Panc1 (cell line): ENCODE measurements at regions not wholly inside any gene's neighbourhood (a gene's known extent, or its start where the extent isn't known, plus 50 kb on each side); places are given as distances from the start of the nearest gene placed in this dataset.

Experiments used
- ATAC-seq: fragments of 200-7000 bp; cut with Tn5 transposase; 2 replicates; pipeline ENCODE4 v1.9.1; 2020; ENCODE audit warnings: mild to moderate bottlenecking, moderate library complexity
- BruUV-seq: library from RNA; stranded (reverse); fragments of 400-500 nt; replicated peaks from 2 replicates; lab custom pipeline; 2021; lab: Mats Ljungman, UMichigan
- CTCF ChIA-PET: fragments of 300-600 bp; sonication (Branson Sonifier 250); formaldehyde crosslinking; loops from one replicate; lab custom pipeline; 2022; ENCODE audit warnings: antibody characterized with exemption; lab: Charles Lee
- POLR2A ChIA-PET: fragments of 300-600 bp; sonication (Branson Sonifier 250); formaldehyde crosslinking; loops from one replicate; lab custom pipeline; 2022; ENCODE audit warnings: antibody characterized with exemption; lab: Charles Lee
- DNase-seq: peaks from one replicate; pipeline ENCODE4 v3.0.0-alpha.2; 2010; ENCODE audit warnings: low read depth, low spot score
- H3K27ac ChIP-seq: 2 replicates; pipeline ENCODE4 v1.5.1; 2011; ENCODE audit warnings: mild to moderate bottlenecking, low read length, inconsistent platforms
- H3K27me3 ChIP-seq: fragments of 200-500 bp; sonication (Bioruptor generic); 2 replicates; pipeline ENCODE4 v1.6.0; 2014; ENCODE audit warnings: low read length, inconsistent platforms; ENCODE audit not compliant: control insufficient read depth, insufficient read depth
- H3K36me3 ChIP-seq: fragments of 200-500 bp; sonication (Bioruptor generic); 2 replicates; pipeline ENCODE4 v1.5.1; 2014; ENCODE audit warnings: inconsistent platforms, mild to moderate bottlenecking, low read length, moderate library complexity; ENCODE audit not compliant: control insufficient read depth, insufficient read depth
- H3K4me1 ChIP-seq: 2 replicates; pipeline ENCODE4 v1.5.1; 2011; ENCODE audit warnings: inconsistent platforms, mild to moderate bottlenecking, low read length, moderate library complexity; ENCODE audit not compliant: control insufficient read depth, insufficient read depth
- H3K4me3 ChIP-seq, 2 experiments: 2 replicates each; pipeline ENCODE4 v1.5.1; 2011 to 2012; ENCODE audit warnings: low read depth in 2 of 2, low read length in 2 of 2, mild to moderate bottlenecking in 2 of 2, inconsistent platforms in 1 of 2, moderate library complexity in 1 of 2
- H3K9me3 ChIP-seq: fragments of 200-500 bp; sonication (Bioruptor generic); 2 replicates; pipeline ENCODE4 v1.5.1; 2014; ENCODE audit warnings: low read depth, mild to moderate bottlenecking, inconsistent platforms, low read length, moderate library complexity; ENCODE audit not compliant: control insufficient read depth, insufficient read depth
- CTCF ChIP-seq: fragments of 450-650 bp; IDR thresholded peaks from 2 replicates; pipeline ENCODE4 v1.5.1; 2017; ENCODE audit warnings: mild to moderate bottlenecking
- POLR2AphosphoS5 ChIP-seq: IDR thresholded peaks from 2 replicates; pipeline ENCODE4 v1.6.1; 2012; ENCODE audit warnings: mild to moderate bottlenecking, low read depth, low read length, moderate library complexity
- REST ChIP-seq, 2 experiments: IDR thresholded peaks; 2 replicates each; pipeline ENCODE4 v1.6.1; 2011 to 2012; ENCODE audit warnings: low read depth in 2 of 2, control low read depth in 1 of 2, low read length in 1 of 2, mild to moderate bottlenecking in 1 of 2, moderate library complexity in 1 of 2; ENCODE audit not compliant: insufficient read depth in 1 of 2
- SIN3A ChIP-seq: IDR thresholded peaks from 2 replicates; pipeline ENCODE4 v1.6.1; 2012; ENCODE audit warnings: low read depth, mild to moderate bottlenecking, low read length, moderate library complexity, borderline replicate concordance; ENCODE audit not compliant: insufficient read depth
- TCF7L2 ChIP-seq: IDR thresholded peaks from 2 replicates; pipeline ENCODE4 v1.6.1; 2011; ENCODE audit warnings: mild to moderate bottlenecking, low read depth, low read length, inconsistent platforms
- in situ Hi-C: cut with HindIII; loops from 2 replicates; pipeline ENCODE4 v1.10.0; 2016; ENCODE audit warnings: low sequenced_read_pairs, low pct_unique_long_range_greater_than_20kb
- intact Hi-C: fragments of 100-400 bp; cut with micrococcal nuclease; formaldehyde crosslinking; loops from one replicate; pipeline ENCODE4 v1.10.0; 2022; ENCODE audit not compliant: unreplicated experiment

DNA sequence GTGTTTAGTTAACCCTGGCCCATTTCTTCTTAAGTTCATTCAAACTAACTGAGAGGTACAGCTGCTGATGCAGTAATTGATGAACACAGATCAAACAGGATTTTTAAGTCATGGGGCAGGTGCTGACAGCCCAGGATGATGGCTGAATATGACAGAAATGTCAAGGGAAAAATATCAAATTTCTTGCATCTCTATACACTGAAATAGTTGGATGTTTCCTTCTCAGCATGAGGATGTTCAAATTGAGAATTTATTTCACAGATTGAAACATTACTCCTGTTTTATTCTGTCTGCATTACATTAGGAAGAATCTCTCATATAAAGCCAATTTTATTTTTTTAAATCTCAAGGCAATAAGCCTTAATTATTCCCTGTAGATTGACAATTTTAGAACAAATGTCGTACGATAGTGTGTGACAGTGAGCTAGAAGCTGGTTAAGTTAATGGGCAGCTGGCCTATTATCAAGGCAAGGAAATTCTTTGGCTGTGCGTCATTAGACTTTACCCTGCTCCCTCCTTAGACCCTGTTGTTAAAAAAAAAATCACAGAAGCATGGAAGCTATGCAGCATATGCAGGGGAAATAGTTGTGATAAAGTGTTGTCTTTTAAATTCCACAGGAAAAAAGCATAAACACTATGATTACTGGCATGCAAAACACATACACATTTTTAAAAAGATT, 183.8 kb upstream of the KCNMB2 start:
- Histone ChIP-seq H3K27me3 (no peaks in the 10 kb centered on the region), H3K9me3 (no peaks in the 10 kb centered on the region; the same call in 1 of the 2 replicates), H3K36me3 (no peaks in the 10 kb centered on the region), H3K27ac (peak overlapping the region; percentile 51), H3K4me3 (no peak overlapping the region), H3K4me1 (peaks cover 6% of the 10 kb centered on the region; the same call in 1 of the 2 replicates)
- CTCF ChIA-PET = no interaction called here
- no peak for TF ChIP-seq REST (IDR thresholded peaks at IDR 0.05; ENCODE audit: insufficient read depth in 1 of 2, low read depth in 2 of 2, low read length in 1 of 2)
- in situ Hi-C loops = no loop called here
- peak; percentile 1 for DNase-seq
- intact Hi-C loops = no loop called here
- BruUV-seq = no TSS peak
- ATAC-seq = peak; percentile 93
- POLR2A ChIA-PET = no interaction called here

GRCh38 chr3:178353006-178353694, 183.1 kb upstream of the KCNMB2 start:
- Histone ChIP-seq H3K9me3 (no peaks in the 10 kb centered on the region; the same call in 1 of the 2 replicates), H3K4me3 (no peak overlapping the region), H3K27me3 (no peaks in the 10 kb centered on the region), H3K36me3 (no peaks in the 10 kb centered on the region), H3K27ac (peak overlapping the region; percentile 67; the same call in 1 of the 2 replicates), H3K4me1 (peaks cover 6% of the 10 kb centered on the region; the same call in 1 of the 2 replicates)
- ATAC-seq (no peak), DNase-seq (no peak)
- in situ Hi-C loops = no loop called here
- ChIA-PET CTCF (no interaction called here), POLR2A (no interaction called here)
- no TSS peak for BruUV-seq
- no peak for TF ChIP-seq REST (IDR thresholded peaks at IDR 0.05; ENCODE audit: insufficient read depth in 1 of 2, low read depth in 2 of 2, low read length in 1 of 2)
- TF ChIP-seq TCF7L2 = peak; percentile 88
- intact Hi-C loops = no loop called here

DNA sequence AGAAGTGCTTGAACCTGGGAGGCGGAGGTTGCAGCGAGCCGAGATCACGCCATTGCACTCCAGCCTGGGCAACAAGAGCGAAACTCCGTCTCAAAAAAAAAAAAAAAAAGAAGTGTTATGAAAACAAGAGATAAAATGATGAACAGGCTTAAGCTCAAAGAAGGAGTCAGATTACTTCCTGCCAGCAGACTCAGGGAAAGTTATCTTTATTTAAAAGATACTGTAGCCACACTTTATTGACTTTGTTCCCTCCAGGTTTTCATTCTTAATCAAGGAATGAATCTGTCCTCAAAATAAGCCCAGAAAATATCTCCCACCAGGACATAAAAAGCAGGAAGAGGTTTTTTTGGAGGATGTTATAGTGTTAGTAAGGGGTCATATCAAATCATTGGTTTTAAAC, 176.5 kb upstream of the KCNMB2 start:
- Histone ChIP-seq H3K27ac (no peak overlapping the region), H3K4me3 (no peak overlapping the region), H3K4me1 (no peaks in the 10 kb centered on the region), H3K36me3 (no peaks in the 10 kb centered on the region), H3K9me3 (no peaks in the 10 kb centered on the region), H3K27me3 (no peaks in the 10 kb centered on the region)
- in situ Hi-C loops (no loop called here), intact Hi-C loops (no loop called here)
- ChIA-PET POLR2A (no interaction called here), CTCF (no interaction called here)
- TF ChIP-seq POLR2AphosphoS5 (no peak), CTCF (no peak), SIN3A (no peak), REST (IDR thresholded peaks at IDR 0.05; ENCODE audit: insufficient read depth in 1 of 2, low read depth in 2 of 2, low read length in 1 of 2) (no peak), TCF7L2 (no peak)
- DNase-seq = no peak
- BruUV-seq = no TSS peak
- ATAC-seq = no peak
